HG03439 (cell line): ENCODE measurements at regions not wholly inside any gene's neighbourhood (a gene's known extent, or its start where the extent isn't known, plus 50 kb on each side); places are given as distances from the start of the nearest gene placed in this dataset.

ENCODE experiments used
- ATAC-seq: cut with Tn5 transposase; IDR thresholded peaks from one replicate; pipeline ENCODE4 v1.9.1; 2021; ENCODE audit warnings: mild to moderate bottlenecking, moderate library complexity; ENCODE audit not compliant: unreplicated experiment

- ATAC-seq = no peak
Measured at GRCh38 chr5:155068616-155069100, 55.1 kb downstream of the KIF4B start.

- ATAC-seq = no peak
Measured at GRCh38 chr5:155069961-155070360, 56.4 kb downstream of the KIF4B start.

GRCh38 chr5:155070781-155071180, 57.2 kb downstream of the KIF4B start:
- no peak for ATAC-seq

- no peak for ATAC-seq
Measured at GRCh38 chr5:155076379-155076778, 62.8 kb downstream of the KIF4B start.

- no peak for ATAC-seq
Measured at GRCh38 chr5:155079698-155080097, 66.1 kb downstream of the KIF4B start.

- no peak for ATAC-seq
Measured at GRCh38 chr5:155080721-155081120, 67.2 kb downstream of the KIF4B start.

GRCh38 chr5:155081618-155082017, 68.1 kb downstream of the KIF4B start:
- ATAC-seq = no peak

GRCh38 chr5:155082401-155082800, 68.8 kb downstream of the KIF4B start:
- no peak for ATAC-seq

- ATAC-seq = no peak
Measured at GRCh38 chr5:155085282-155085989, 71.9 kb downstream of the KIF4B start.

- no peak for ATAC-seq
Measured at GRCh38 chr5:155087036-155087435, 73.5 kb downstream of the KIF4B start.

GRCh38 chr5:155088811-155089210, 75.3 kb downstream of the KIF4B start:
- ATAC-seq = no peak

- ATAC-seq = no peak
Measured at GRCh38 chr5:155089643-155090042, 76.1 kb downstream of the KIF4B start.

GRCh38 chr5:155091063-155091648, 77.6 kb downstream of the KIF4B start:
- no peak for ATAC-seq

- no peak for ATAC-seq
Measured at GRCh38 chr5:155091768-155092717, 78.5 kb downstream of the KIF4B start.

GRCh38 chr5:155094455-155094854, 80.9 kb downstream of the KIF4B start:
- ATAC-seq = no peak

- ATAC-seq = no peak
Measured at GRCh38 chr5:155097995-155098394, 84.4 kb downstream of the KIF4B start.

- ATAC-seq = no peak
Measured at GRCh38 chr5:155098433-155098832, 84.9 kb downstream of the KIF4B start.

- no peak for ATAC-seq
Measured at GRCh38 chr5:155101697-155102096, 88.1 kb downstream of the KIF4B start.

GRCh38 chr5:155103146-155103545, 89.6 kb downstream of the KIF4B start:
- ATAC-seq = no peak

- no peak for ATAC-seq
Measured at GRCh38 chr5:155104441-155104840, 90.9 kb downstream of the KIF4B start.

GRCh38 chr5:155106221-155106620, 92.7 kb downstream of the KIF4B start:
- ATAC-seq = no peak
